DOHH2 (cell line): ENCODE measurements at regions not wholly inside any gene's neighbourhood (a gene's known extent, or its start where the extent isn't known, plus 50 kb on each side); places are given as distances from the start of the nearest gene placed in this dataset.

Source experiments
- H3F3A ChIP-seq: fragments of 200-600 bp; sonication (generic), shearing (Covaris generic); 2 replicates; pipeline ENCODE4 v1.6.0; 2016; ENCODE audit warnings: antibody characterized with exemption, mild to moderate bottlenecking; ENCODE audit not compliant: control insufficient read depth, insufficient read depth
- H3K27ac ChIP-seq: fragments of 200-600 bp; sonication (generic); 2 replicates; pipeline ENCODE4 v1.5.1; 2014; ENCODE audit warnings: low read depth, mild to moderate bottlenecking, low read length, moderate library complexity
- H3K27me3 ChIP-seq: fragments of 200-600 bp; sonication (generic); 2 replicates; pipeline ENCODE4 v1.6.1; 2014; ENCODE audit warnings: mild to moderate bottlenecking, low read length, mixed read lengths; ENCODE audit not compliant: control insufficient read depth
- H3K36me3 ChIP-seq: fragments of 200-600 bp; sonication (generic); 2 replicates; pipeline ENCODE4 v1.6.1; 2014; ENCODE audit warnings: mild to moderate bottlenecking, low read length, moderate library complexity, mixed read lengths; ENCODE audit not compliant: control insufficient read depth
- H3K4me1 ChIP-seq: fragments of 200-600 bp; sonication (generic); 2 replicates; pipeline ENCODE4 v1.6.1; 2014; ENCODE audit warnings: mild to moderate bottlenecking, low read length, mixed read lengths; ENCODE audit not compliant: control insufficient read depth
- H3K4me2 ChIP-seq: fragments of 200-600 bp; sonication (generic); 2 replicates; pipeline ENCODE4 v1.6.0; 2014; ENCODE audit warnings: mild to moderate bottlenecking, low read length, moderate library complexity
- H3K4me3 ChIP-seq: fragments of 200-600 bp; sonication (generic); 2 replicates; pipeline ENCODE4 v1.5.1; 2014; ENCODE audit warnings: mild to moderate bottlenecking, low read length, mixed read lengths
- H3K79me2 ChIP-seq: fragments of 200-600 bp; sonication (generic); 2 replicates; pipeline ENCODE4 v1.6.1; 2014; ENCODE audit warnings: mild to moderate bottlenecking, low read length, mixed read lengths; ENCODE audit not compliant: control insufficient read depth
- H3K9me2 ChIP-seq: fragments of 200-600 bp; sonication (generic); replicated peaks from 2 replicates; pipeline ENCODE4 v1.6.1; 2014; ENCODE audit warnings: mild to moderate bottlenecking, low read length, mixed read lengths; ENCODE audit not compliant: control insufficient read depth
- H3K9me3 ChIP-seq: fragments of 200-600 bp; sonication (generic); 2 replicates; pipeline ENCODE4 v1.6.1; 2014; ENCODE audit warnings: antibody characterized with exemption, low read length, mixed read lengths; ENCODE audit not compliant: control insufficient read depth, insufficient read depth
- H4K20me1 ChIP-seq: fragments of 200-600 bp; sonication (generic); 2 replicates; pipeline ENCODE4 v1.6.0; 2014; ENCODE audit warnings: low read depth, mild to moderate bottlenecking, antibody characterized with exemption, low read length, moderate library complexity; ENCODE audit not compliant: control insufficient read depth, insufficient read depth
- CTCF ChIP-seq: fragments of 200-600 bp; sonication (generic); IDR thresholded peaks from one replicate; pipeline ENCODE4 v1.5.1; 2014; ENCODE audit warnings: antibody characterized with exemption, mild to moderate bottlenecking, low read depth, low read length; ENCODE audit not compliant: poor library complexity, severe bottlenecking
- EZH2phosphoT487 ChIP-seq: fragments of 200-600 bp; sonication (generic); IDR thresholded peaks from 2 replicates; pipeline ENCODE4 v1.6.1; 2017; ENCODE audit warnings: borderline replicate concordance, mild to moderate bottlenecking, antibody characterized with exemption, low read length, moderate library complexity, mixed read lengths

- H3F3A ChIP-seq = no peaks in the 10 kb centered on the region
- H3K27me3 ChIP-seq = no peaks in the 10 kb centered on the region
- H3K4me2 ChIP-seq = no peak overlapping the region
- H4K20me1 ChIP-seq = no peaks in the 10 kb centered on the region
- no peaks in the 10 kb centered on the region for H3K9me2 ChIP-seq
- TF ChIP-seq CTCF (no peak), EZH2phosphoT487 (no peak)
- no peaks in the 10 kb centered on the region for H3K4me1 ChIP-seq
- H3K9me3 ChIP-seq = no peaks in the 10 kb centered on the region
- no peak overlapping the region for H3K27ac ChIP-seq
- H3K79me2 ChIP-seq = no peaks in the 10 kb centered on the region
- H3K36me3 ChIP-seq = no peaks in the 10 kb centered on the region
- H3K4me3 ChIP-seq = no peak overlapping the region
These were observed 661.6 kb upstream of the PKN2 start for GRCh38 chr1:88022516-88022915.

GRCh38 chr1:88029142-88029541, 654.9 kb upstream of the PKN2 start:
- Histone ChIP-seq H3K9me2 (no peaks in the 10 kb centered on the region), H3K79me2 (no peaks in the 10 kb centered on the region), H3K4me1 (no peaks in the 10 kb centered on the region), H3K27me3 (no peaks in the 10 kb centered on the region), H3K4me3 (no peak overlapping the region), H3K27ac (no peak overlapping the region), H3K4me2 (no peak overlapping the region), H3K36me3 (no peaks in the 10 kb centered on the region), H4K20me1 (no peaks in the 10 kb centered on the region), H3K9me3 (no peaks in the 10 kb centered on the region), H3F3A (no peaks in the 10 kb centered on the region)
- TF ChIP-seq CTCF (no peak), EZH2phosphoT487 (no peak)

- no peak overlapping the region for H3K27ac ChIP-seq
- H3K27me3 ChIP-seq = no peaks in the 10 kb centered on the region
- no peaks in the 10 kb centered on the region for H3K79me2 ChIP-seq
- no peak overlapping the region for H3K4me2 ChIP-seq
- H3K9me3 ChIP-seq = no peaks in the 10 kb centered on the region
- no peaks in the 10 kb centered on the region for H3F3A ChIP-seq
- H3K36me3 ChIP-seq = no peaks in the 10 kb centered on the region
- no peaks in the 10 kb centered on the region for H4K20me1 ChIP-seq
- no peaks in the 10 kb centered on the region for H3K4me1 ChIP-seq
- no peak overlapping the region for H3K4me3 ChIP-seq
- no peaks in the 10 kb centered on the region for H3K9me2 ChIP-seq
- TF ChIP-seq CTCF (no peak), EZH2phosphoT487 (no peak)
These were observed 654.2 kb upstream of the PKN2 start for GRCh38 chr1:88029899-88030298.

- Histone ChIP-seq H3K79me2 (no peaks in the 10 kb centered on the region), H3K9me2 (no peaks in the 10 kb centered on the region), H3K4me3 (no peak overlapping the region), H3K9me3 (peaks cover 3% of the 10 kb centered on the region; the same call in 1 of the 2 replicates), H3F3A (no peaks in the 10 kb centered on the region), H3K27ac (no peak overlapping the region), H4K20me1 (no peaks in the 10 kb centered on the region), H3K4me2 (no peak overlapping the region), H3K4me1 (no peaks in the 10 kb centered on the region), H3K27me3 (no peaks in the 10 kb centered on the region), H3K36me3 (no peaks in the 10 kb centered on the region)
- no peak for TF ChIP-seq CTCF
- TF ChIP-seq EZH2phosphoT487 = no peak
These were observed 648.5 kb upstream of the PKN2 start for GRCh38 chr1:88035578-88035977.
